ENCODE measurements at regions not wholly inside any gene's neighbourhood (a gene's known extent, or its start where the extent isn't known, plus 50 kb on each side); places are given as distances from the start of the nearest gene placed in this dataset.
"Not testable (repeated sequence)": the region's sequence is repeated elsewhere in the genome, so short reads cannot be mapped to it uniquely, and the experiment has no call there.

GRCh38 chr13:50464349-50465251 is 378.9 kb downstream of the DLEU7 start:
- DNase-seq = no peak

- no peak for DNase-seq
Measured at GRCh38 chr13:50466456-50466855, 377.0 kb downstream of the DLEU7 start.

- DNase-seq = no peak
Measured at GRCh38 chr13:50467156-50468110, 376.1 kb downstream of the DLEU7 start.

GRCh38 chr13:50468849-50469669 is 374.4 kb downstream of the DLEU7 start:
- no peak for DNase-seq

- not testable (repeated sequence) for DNase-seq
Measured at GRCh38 chr13:50473050-50473449, 370.4 kb downstream of the DLEU7 start.

- no peak for DNase-seq
Measured at GRCh38 chr13:50474088-50474662, 369.3 kb downstream of the DLEU7 start.

- DNase-seq = no peak
Measured at GRCh38 chr13:50476577-50477285, 366.8 kb downstream of the DLEU7 start.

GRCh38 chr13:50481936-50482335 is 361.6 kb downstream of the DLEU7 start:
- DNase-seq = no peak

- no peak for DNase-seq
Measured at GRCh38 chr13:50483416-50483815, 360.1 kb downstream of the DLEU7 start.

GRCh38 chr13:50484472-50485113 is 358.9 kb downstream of the DLEU7 start:
- no peak for DNase-seq

- no peak for DNase-seq
Measured at GRCh38 chr13:50485979-50486935, 357.2 kb downstream of the DLEU7 start.

GRCh38 chr13:50493683-50494082 is 349.8 kb downstream of the DLEU7 start:
- DNase-seq = no peak

- DNase-seq = no peak
Measured at GRCh38 chr13:50494138-50494537, 349.4 kb downstream of the DLEU7 start.

- not testable (repeated sequence) for DNase-seq
Measured at GRCh38 chr13:50503212-50503611, 340.3 kb downstream of the DLEU7 start.

GRCh38 chr13:50509167-50509566 is 334.3 kb downstream of the DLEU7 start:
- no peak for DNase-seq

- no peak for DNase-seq
Measured at GRCh38 chr13:50509771-50510441, 333.6 kb downstream of the DLEU7 start.

GRCh38 chr13:50510885-50511545 is 332.5 kb downstream of the DLEU7 start:
- not testable (repeated sequence) for DNase-seq

- DNase-seq = no peak
Measured at GRCh38 chr13:50511877-50512341, 331.6 kb downstream of the DLEU7 start.
